T-helper 1 cell treated with Interleukin-12 subunit alpha and Interleukin-12 subunit beta and Interleukin-4 antibody, amounts not matched to agents 30 ng/mL and 1 ng/mL, for 36 hours (primary cell): ENCODE measurements at regions not wholly inside any gene's neighbourhood (a gene's known extent, or its start where the extent isn't known, plus 50 kb on each side); places are given as distances from the start of the nearest gene placed in this dataset.
"Not testable (repeated sequence)": the region's sequence is repeated elsewhere in the genome, so short reads cannot be mapped to it uniquely, and the experiment has no call there.

Experiments used
- intact Hi-C: fragments of 100-400 bp; cut with micrococcal nuclease; formaldehyde crosslinking; loops from one replicate; pipeline ENCODE4 v1.15.1; 2024

GRCh38 chr6:95660544-95660943 is 83.2 kb downstream of the MANEA start:
- intact Hi-C loops = no loop called here

GRCh38 chr6:95670011-95670463 is 92.7 kb downstream of the MANEA start:
- intact Hi-C loops = no loop called here

- intact Hi-C loops = no loop called here
Measured at GRCh38 chr6:95676011-95676628, 98.8 kb downstream of the MANEA start.

- intact Hi-C loops = no loop called here
Measured at GRCh38 chr6:95679981-95680380, 102.6 kb downstream of the MANEA start.

GRCh38 chr6:95681736-95682135 is 104.4 kb downstream of the MANEA start:
- intact Hi-C loops = no loop called here

GRCh38 chr6:95682476-95682875 is 105.1 kb downstream of the MANEA start:
- intact Hi-C loops = no loop called here

- intact Hi-C loops = loop anchor here (5.0 kb wide), 1 partner anchor 254 kb away; no protein-coding TSS in a partner anchor
Measured at GRCh38 chr6:95685822-95686221, 108.5 kb downstream of the MANEA start.

GRCh38 chr6:95686272-95686671 is 108.9 kb downstream of the MANEA start:
- intact Hi-C loops = loop anchor here (5.0 kb wide), 1 partner anchor 254 kb away; no protein-coding TSS in a partner anchor

GRCh38 chr6:95686895-95687294 is 109.6 kb downstream of the MANEA start:
- intact Hi-C loops = loop anchor here (5.0 kb wide), 1 partner anchor 255 kb away; no protein-coding TSS in a partner anchor

- intact Hi-C loops = loop anchor here (5.0 kb wide), 1 partner anchor 256 kb away; no protein-coding TSS in a partner anchor
Measured at GRCh38 chr6:95687839-95688238, 110.5 kb downstream of the MANEA start.

- intact Hi-C loops = no loop called here
Measured at GRCh38 chr6:95690328-95690727, 113.0 kb downstream of the MANEA start.

- intact Hi-C loops = no loop called here
Measured at GRCh38 chr6:95693108-95693507, 115.8 kb downstream of the MANEA start.

- intact Hi-C loops = no loop called here
Measured at GRCh38 chr6:95698271-95698670, 120.9 kb downstream of the MANEA start.

GRCh38 chr6:95723638-95724037 is 146.3 kb downstream of the MANEA start:
- intact Hi-C loops = no loop called here

- intact Hi-C loops = no loop called here
Measured at GRCh38 chr6:95725344-95725743, 148.0 kb downstream of the MANEA start.

GRCh38 chr6:95740157-95740556 is 162.8 kb downstream of the MANEA start:
- intact Hi-C loops = no loop called here

- intact Hi-C loops = no loop called here
Measured at GRCh38 chr6:95741045-95741444, 163.7 kb downstream of the MANEA start.

GRCh38 chr6:95742767-95743289 is 165.5 kb downstream of the MANEA start:
- intact Hi-C loops = no loop called here

GRCh38 chr6:95743591-95743990 is 166.3 kb downstream of the MANEA start:
- intact Hi-C loops = no loop called here

GRCh38 chr6:95758236-95759069 is 181.1 kb downstream of the MANEA start:
- intact Hi-C loops = not testable (repeated sequence)

- intact Hi-C loops = no loop called here
Measured at GRCh38 chr6:95767897-95768463, 190.6 kb downstream of the MANEA start.

GRCh38 chr6:95768539-95768938 is 191.2 kb downstream of the MANEA start:
- intact Hi-C loops = no loop called here
